ENCODE measurements at regions not wholly inside any gene's neighbourhood (a gene's known extent, or its start where the extent isn't known, plus 50 kb on each side); places are given as distances from the start of the nearest gene placed in this dataset.
"Not testable (repeated sequence)": the region's sequence is repeated elsewhere in the genome, so short reads cannot be mapped to it uniquely, and the experiment has no call there.

GRCh38 chr5:30436691-30437090, 756.8 kb upstream of the CDH6 start:
- H3K27ac ChIP-seq (ENCODE audit: low read depth in 2 of 2, low read length in 1 of 2): no peak overlapping the region
- no peaks in the 10 kb centered on the region for H3K9me3 ChIP-seq
- TF ChIP-seq EP300 (IDR thresholded peaks at IDR 0.05; ENCODE audit: borderline replicate concordance in 1 of 2, low read depth in 1 of 2, low read length in 1 of 2): no peak
- no peak overlapping the region for H3K4me2 ChIP-seq
- H3K4me3 ChIP-seq (ENCODE audit: low read depth in 2 of 2, low read length in 1 of 2): no peak overlapping the region
- no peaks in the 10 kb centered on the region for H4K20me1 ChIP-seq (ENCODE audit: insufficient read depth)
- no peak for DNase-seq
- H3K27me3 ChIP-seq (ENCODE audit: insufficient read depth): no peaks in the 10 kb centered on the region
- no peak overlapping the region for H3K9ac ChIP-seq
- H2AFZ ChIP-seq (ENCODE audit: low read depth): no peak overlapping the region
- ChIA-PET CTCF (no interaction called here), POLR2A (no interaction called here)
- no peaks in the 10 kb centered on the region for H3K36me3 ChIP-seq (replicated peaks in 1 of 2; ENCODE audit: control insufficient read depth in 1 of 2, insufficient read depth in 2 of 2, low read length in 1 of 2)
- H3K9me2 ChIP-seq: no peaks in the 10 kb centered on the region
- H3F3A ChIP-seq (replicated peaks; ENCODE audit: insufficient read depth): no peaks in the 10 kb centered on the region
- H3K4me1 ChIP-seq (ENCODE audit: control insufficient read depth in 1 of 2, insufficient read depth in 2 of 2, low read depth in 1 of 2, low read length in 1 of 2): no peaks in the 10 kb centered on the region
- H3K79me2 ChIP-seq (ENCODE audit: insufficient read depth): no peaks in the 10 kb centered on the region
- WGBS (ENCODE audit: low lambda C conversion rate): 9% methylated on average over 3 of the region's 3 CpGs

GRCh38 chr5:30428866-30429407, 764.5 kb upstream of the CDH6 start:
- H3K79me2 ChIP-seq (ENCODE audit: insufficient read depth); POLR2A ChIA-PET: not testable (repeated sequence)
- WGBS (ENCODE audit: low lambda C conversion rate): 26% methylated on average over 17 of the region's 20 CpGs

DNA sequence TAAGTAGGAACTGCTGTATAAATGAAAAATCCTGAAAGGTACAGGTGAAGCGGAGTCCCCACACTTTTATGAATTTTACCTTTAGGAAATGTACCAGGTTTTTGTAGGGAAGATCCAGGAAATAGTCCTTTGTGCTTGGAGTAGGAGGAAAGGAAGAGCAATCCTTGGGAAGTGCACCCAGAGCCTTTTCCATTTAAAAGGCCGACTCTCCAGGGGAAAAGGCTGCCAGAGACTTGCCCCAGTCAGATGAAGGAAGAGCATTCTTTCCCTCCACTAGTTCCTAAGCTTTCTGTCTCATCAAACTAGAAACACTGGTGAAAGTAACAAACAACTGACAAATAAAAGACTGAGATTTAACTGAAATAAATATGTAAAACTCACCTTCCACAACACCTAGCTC, 779.4 kb upstream of the CDH6 start:
- H3K27me3 ChIP-seq (ENCODE audit: insufficient read depth): no peaks in the 10 kb centered on the region
- no peak overlapping the region for H3K27ac ChIP-seq (ENCODE audit: low read depth in 2 of 2, low read length in 1 of 2)
- no peaks in the 10 kb centered on the region for H3F3A ChIP-seq (replicated peaks; ENCODE audit: insufficient read depth)
- no peaks in the 10 kb centered on the region for H3K36me3 ChIP-seq (replicated peaks in 1 of 2; ENCODE audit: control insufficient read depth in 1 of 2, insufficient read depth in 2 of 2, low read length in 1 of 2)
- H3K4me1 ChIP-seq (ENCODE audit: control insufficient read depth in 1 of 2, insufficient read depth in 2 of 2, low read depth in 1 of 2, low read length in 1 of 2): no peaks in the 10 kb centered on the region
- ChIA-PET CTCF (interaction anchor here (1.7 kb wide), 1 partner anchor 13 kb away, joined by 4 read pairs; no protein-coding TSS in a partner anchor), POLR2A (no interaction called here)
- H3K79me2 ChIP-seq (ENCODE audit: insufficient read depth): no peaks in the 10 kb centered on the region
- DNase-seq: no peak
- no peaks in the 10 kb centered on the region for H4K20me1 ChIP-seq (ENCODE audit: insufficient read depth)
- TF ChIP-seq JUND (IDR thresholded peaks at IDR 0.05): no peak
- no peak for TF ChIP-seq NRF1 (IDR thresholded peaks at IDR 0.05; ENCODE audit: low read depth, low read length)
- TF ChIP-seq FOXJ3 (CRISPR knock-in tag; IDR thresholded peaks at IDR 0.05): no peak
- no peak for TF ChIP-seq TCF12 (IDR thresholded peaks at IDR 0.05)
- TF ChIP-seq RFX5 (IDR thresholded peaks at IDR 0.05; ENCODE audit: low read length): no peak
- TF ChIP-seq SIN3A (IDR thresholded peaks at IDR 0.05; ENCODE audit: borderline replicate concordance, low read depth, low read length): no peak
- no peak for TF ChIP-seq CTCF (IDR thresholded peaks at IDR 0.05)
- TF ChIP-seq USF2 (IDR thresholded peaks at IDR 0.05; ENCODE audit: borderline replicate concordance, low read depth, low read length): no peak
- no peak for TF ChIP-seq FOSL2 (IDR thresholded peaks at IDR 0.05; ENCODE audit: borderline replicate concordance, low read depth)
- no peak for TF ChIP-seq MXI1 (IDR thresholded peaks at IDR 0.05; ENCODE audit: low read depth, low read length)
- TF ChIP-seq MEF2A (IDR thresholded peaks at IDR 0.05; ENCODE audit: borderline replicate concordance, low read depth): no peak
- no peak for TF ChIP-seq RXRA (IDR thresholded peaks at IDR 0.05; ENCODE audit: borderline replicate concordance, low read depth)
- no peak for TF ChIP-seq TEAD4 (IDR thresholded peaks at IDR 0.05; ENCODE audit: borderline replicate concordance, insufficient read depth)
- TF ChIP-seq EP300 (IDR thresholded peaks at IDR 0.05; ENCODE audit: borderline replicate concordance in 1 of 2, low read depth in 1 of 2, low read length in 1 of 2): no peak
- no peak for TF ChIP-seq POLR2AphosphoS5 (IDR thresholded peaks at IDR 0.05; ENCODE audit: low read depth, low read length)
- H3K4me2 ChIP-seq: no peak overlapping the region
- H3K9ac ChIP-seq: no peak overlapping the region
- H3K4me3 ChIP-seq (ENCODE audit: low read depth in 2 of 2, low read length in 1 of 2): no peak overlapping the region
- H3K9me2 ChIP-seq: no peaks in the 10 kb centered on the region
- 2% methylated on average over 2 of the region's 2 CpGs for WGBS (ENCODE audit: low lambda C conversion rate)
- H3K9me3 ChIP-seq: no peaks in the 10 kb centered on the region
- no peak overlapping the region for H2AFZ ChIP-seq (ENCODE audit: low read depth)

More at GRCh38 chr5:30428866-30429407, 764.5 kb upstream of the CDH6 start:
- H3K27me3 ChIP-seq (ENCODE audit: insufficient read depth); H3F3A ChIP-seq (replicated peaks; ENCODE audit: insufficient read depth); DNase-seq; CTCF ChIA-PET; H3K4me2 ChIP-seq; H4K20me1 ChIP-seq (ENCODE audit: insufficient read depth); H3K9ac ChIP-seq; H3K36me3 ChIP-seq (replicated peaks in 1 of 2; ENCODE audit: control insufficient read depth in 1 of 2, insufficient read depth in 2 of 2, low read length in 1 of 2); H3K4me1 ChIP-seq (ENCODE audit: control insufficient read depth in 1 of 2, insufficient read depth in 2 of 2, low read depth in 1 of 2, low read length in 1 of 2); H3K9me3 ChIP-seq; H2AFZ ChIP-seq (ENCODE audit: low read depth); H3K9me2 ChIP-seq; H3K27ac ChIP-seq (ENCODE audit: low read depth in 2 of 2, low read length in 1 of 2); H3K4me3 ChIP-seq (ENCODE audit: low read depth in 2 of 2, low read length in 1 of 2): not testable (repeated sequence)

All from SK-N-SH (cell line).